DOHH2 (cell line): ENCODE measurements at regions not wholly inside any gene's neighbourhood (a gene's known extent, or its start where the extent isn't known, plus 50 kb on each side); places are given as distances from the start of the nearest gene placed in this dataset.

Source experiments
- EZH2phosphoT487 ChIP-seq: fragments of 200-600 bp; sonication (generic); IDR thresholded peaks from 2 replicates; pipeline ENCODE4 v1.6.1; 2017; ENCODE audit warnings: borderline replicate concordance, mild to moderate bottlenecking, antibody characterized with exemption, low read length, moderate library complexity, mixed read lengths
- TF ChIP-seq, protein P1 (sequence below): fragments of 200-600 bp; sonication (generic); IDR thresholded peaks from one replicate; pipeline ENCODE4 v1.5.1; 2014; ENCODE audit warnings: antibody characterized with exemption, mild to moderate bottlenecking, low read depth, low read length; ENCODE audit not compliant: poor library complexity, severe bottlenecking

DNA sequence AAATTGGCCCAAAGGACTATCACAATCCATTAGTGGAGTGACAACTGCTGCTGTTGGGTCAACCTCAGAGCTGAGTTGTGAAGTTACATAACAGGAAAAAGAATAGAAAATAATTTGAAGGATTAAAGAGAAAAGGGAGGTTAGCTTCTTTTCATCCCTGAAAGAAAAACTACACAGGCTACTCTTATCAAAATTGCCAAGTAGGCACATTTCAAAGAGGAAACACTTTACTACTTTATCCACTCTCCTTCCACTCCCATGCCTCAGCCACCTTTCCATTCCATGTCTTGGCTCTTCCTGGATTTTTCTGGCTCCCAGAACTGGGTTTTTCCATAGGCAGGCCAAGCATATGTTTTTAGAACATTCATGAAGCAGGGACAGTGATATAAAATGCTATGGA is 384.0 kb upstream of the RORA start:
- TF ChIP-seq, protein P1, sequence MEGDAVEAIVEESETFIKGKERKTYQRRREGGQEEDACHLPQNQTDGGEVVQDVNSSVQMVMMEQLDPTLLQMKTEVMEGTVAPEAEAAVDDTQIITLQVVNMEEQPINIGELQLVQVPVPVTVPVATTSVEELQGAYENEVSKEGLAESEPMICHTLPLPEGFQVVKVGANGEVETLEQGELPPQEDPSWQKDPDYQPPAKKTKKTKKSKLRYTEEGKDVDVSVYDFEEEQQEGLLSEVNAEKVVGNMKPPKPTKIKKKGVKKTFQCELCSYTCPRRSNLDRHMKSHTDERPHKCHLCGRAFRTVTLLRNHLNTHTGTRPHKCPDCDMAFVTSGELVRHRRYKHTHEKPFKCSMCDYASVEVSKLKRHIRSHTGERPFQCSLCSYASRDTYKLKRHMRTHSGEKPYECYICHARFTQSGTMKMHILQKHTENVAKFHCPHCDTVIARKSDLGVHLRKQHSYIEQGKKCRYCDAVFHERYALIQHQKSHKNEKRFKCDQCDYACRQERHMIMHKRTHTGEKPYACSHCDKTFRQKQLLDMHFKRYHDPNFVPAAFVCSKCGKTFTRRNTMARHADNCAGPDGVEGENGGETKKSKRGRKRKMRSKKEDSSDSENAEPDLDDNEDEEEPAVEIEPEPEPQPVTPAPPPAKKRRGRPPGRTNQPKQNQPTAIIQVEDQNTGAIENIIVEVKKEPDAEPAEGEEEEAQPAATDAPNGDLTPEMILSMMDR = no peak
- no peak for TF ChIP-seq EZH2phosphoT487
